Calu3 (cell line): ENCODE measurements at regions not wholly inside any gene's neighbourhood (a gene's known extent, or its start where the extent isn't known, plus 50 kb on each side); places are given as distances from the start of the nearest gene placed in this dataset.

ENCODE experiments used
- BruUV-seq: library from RNA; stranded (reverse); fragments of 400-500 nt; replicated peaks from 2 replicates; lab custom pipeline; 2021; lab: Mats Ljungman, UMichigan
- CTCF ChIA-PET: fragments of 300-600 bp; sonication (Branson Sonifier 250); formaldehyde crosslinking; loops from one replicate; lab custom pipeline; 2022; ENCODE audit warnings: antibody characterized with exemption; lab: Charles Lee
- DNase-seq: peaks from one replicate; pipeline ENCODE4 v3.0.0; 2022
- H3K27ac Mint-ChIP-seq: one replicate; pipeline ENCODE4 v1.8.0; 2022; ENCODE audit warnings: mixed read lengths; ENCODE audit not compliant: unreplicated experiment
- H3K27me3 Mint-ChIP-seq: one replicate; pipeline ENCODE4 v1.8.0; 2022; ENCODE audit warnings: mixed read lengths; ENCODE audit not compliant: unreplicated experiment
- H3K36me3 Mint-ChIP-seq: one replicate; pipeline ENCODE4 v1.8.0; 2022; ENCODE audit warnings: mild to moderate bottlenecking, moderate library complexity, mixed read lengths; ENCODE audit not compliant: insufficient read depth, unreplicated experiment
- H3K4me1 Mint-ChIP-seq: one replicate; pipeline ENCODE4 v1.8.0; 2022; ENCODE audit warnings: mild to moderate bottlenecking, low read depth, mixed read lengths; ENCODE audit not compliant: unreplicated experiment
- H3K4me3 Mint-ChIP-seq: one replicate; pipeline ENCODE4 v1.8.0; 2022; ENCODE audit warnings: mild to moderate bottlenecking, low read depth, moderate library complexity, mixed read lengths; ENCODE audit not compliant: unreplicated experiment
- H3K9me3 Mint-ChIP-seq: one replicate; pipeline ENCODE4 v1.8.0; 2022; ENCODE audit warnings: low read depth, mixed read lengths; ENCODE audit not compliant: unreplicated experiment
- intact Hi-C: fragments of 100-400 bp; cut with micrococcal nuclease; formaldehyde crosslinking; loops from one replicate; pipeline ENCODE4 v1.10.0; 2022; ENCODE audit not compliant: unreplicated experiment
- TF ChIP-seq, protein P1 (sequence below): fragments of 200-600 bp; IDR thresholded peaks from one replicate; pipeline ENCODE4 v1.8.0; 2022; ENCODE audit warnings: antibody characterized with exemption; ENCODE audit not compliant: unreplicated experiment

DNA sequence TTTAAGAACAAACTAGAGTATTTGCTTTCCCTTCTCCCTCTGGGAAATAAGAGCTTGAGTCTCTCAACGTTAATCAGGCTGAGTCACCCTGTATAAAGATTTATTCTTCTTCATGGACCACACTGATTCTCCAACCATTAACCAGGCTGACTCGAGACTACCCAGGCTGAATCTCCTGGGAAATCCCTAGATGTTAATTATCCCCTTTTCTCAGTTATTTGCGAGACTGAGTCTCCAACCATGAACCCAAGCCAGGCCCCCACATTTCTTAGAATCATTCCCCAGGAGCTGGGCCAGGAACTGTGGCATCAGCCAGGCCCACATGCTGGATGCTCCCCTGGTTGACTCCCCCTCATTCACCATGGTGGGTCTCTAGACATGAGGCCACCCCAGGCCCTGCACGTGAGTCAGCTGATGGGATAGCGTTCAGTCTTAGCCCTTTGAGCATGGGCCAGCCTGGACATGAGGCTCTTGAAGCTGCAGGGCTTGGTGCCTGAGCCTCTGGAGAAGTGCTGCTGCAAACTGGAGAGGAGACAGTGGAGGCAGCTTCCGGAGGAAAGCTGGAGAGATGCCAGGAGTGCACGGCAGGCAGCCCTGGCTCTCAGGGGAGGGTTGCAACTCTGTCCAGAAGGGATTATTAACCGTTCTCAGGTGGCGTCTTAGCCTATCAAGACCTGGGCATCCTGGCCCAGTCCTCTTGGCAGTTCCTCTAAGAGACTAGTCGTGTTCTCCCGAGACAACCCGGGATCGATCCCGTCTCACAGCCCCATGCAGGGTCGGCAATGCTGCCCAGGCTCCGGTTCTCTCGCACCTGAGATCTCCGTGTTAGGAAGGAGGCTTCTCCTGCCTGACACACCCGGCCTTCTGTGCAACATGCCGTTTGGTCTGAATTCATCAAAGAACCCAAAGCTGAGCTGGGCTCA, 296.6 kb downstream of the ADGRD1 start:
- Mint-ChIP-seq H3K4me1 (no peaks in the 10 kb centered on the region), H3K4me3 (no peak overlapping the region), H3K27ac (no peak overlapping the region), H3K36me3 (no peaks in the 10 kb centered on the region), H3K9me3 (no peaks in the 10 kb centered on the region), H3K27me3 (peaks cover 41% of the 10 kb centered on the region)
- intact Hi-C loops, result no loop called here
- no TSS peak for BruUV-seq
- DNase-seq, result no peak
- CTCF ChIA-PET, result interaction anchor here (1.0 kb wide), 1 partner anchor 11 kb away, joined by 3 read pairs; no protein-coding TSS in a partner anchor
- TF ChIP-seq, protein P1, sequence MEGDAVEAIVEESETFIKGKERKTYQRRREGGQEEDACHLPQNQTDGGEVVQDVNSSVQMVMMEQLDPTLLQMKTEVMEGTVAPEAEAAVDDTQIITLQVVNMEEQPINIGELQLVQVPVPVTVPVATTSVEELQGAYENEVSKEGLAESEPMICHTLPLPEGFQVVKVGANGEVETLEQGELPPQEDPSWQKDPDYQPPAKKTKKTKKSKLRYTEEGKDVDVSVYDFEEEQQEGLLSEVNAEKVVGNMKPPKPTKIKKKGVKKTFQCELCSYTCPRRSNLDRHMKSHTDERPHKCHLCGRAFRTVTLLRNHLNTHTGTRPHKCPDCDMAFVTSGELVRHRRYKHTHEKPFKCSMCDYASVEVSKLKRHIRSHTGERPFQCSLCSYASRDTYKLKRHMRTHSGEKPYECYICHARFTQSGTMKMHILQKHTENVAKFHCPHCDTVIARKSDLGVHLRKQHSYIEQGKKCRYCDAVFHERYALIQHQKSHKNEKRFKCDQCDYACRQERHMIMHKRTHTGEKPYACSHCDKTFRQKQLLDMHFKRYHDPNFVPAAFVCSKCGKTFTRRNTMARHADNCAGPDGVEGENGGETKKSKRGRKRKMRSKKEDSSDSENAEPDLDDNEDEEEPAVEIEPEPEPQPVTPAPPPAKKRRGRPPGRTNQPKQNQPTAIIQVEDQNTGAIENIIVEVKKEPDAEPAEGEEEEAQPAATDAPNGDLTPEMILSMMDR, result no peak

DNA sequence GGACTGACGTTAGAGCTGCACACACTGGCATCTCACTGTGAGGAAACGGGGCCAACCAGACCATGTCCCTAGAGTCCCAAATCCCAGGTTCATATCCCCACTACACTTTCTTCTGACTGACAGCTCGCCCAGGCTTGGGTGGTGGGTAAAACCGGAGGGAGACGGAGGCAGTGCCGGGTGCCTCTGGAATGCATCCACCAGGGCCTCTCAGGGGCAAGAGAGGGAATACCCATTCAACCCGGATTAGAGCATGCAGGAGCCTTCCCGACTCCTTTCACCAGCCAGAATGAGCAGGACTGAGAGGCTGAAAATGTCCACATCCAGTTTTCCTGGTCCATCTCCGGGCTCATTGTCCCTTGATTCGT, 297.2 kb downstream of the ADGRD1 start:
- TF ChIP-seq, protein P1, result no peak
- Mint-ChIP-seq H3K9me3 (no peaks in the 10 kb centered on the region), H3K4me3 (no peak overlapping the region), H3K27me3 (peaks cover 39% of the 10 kb centered on the region), H3K36me3 (no peaks in the 10 kb centered on the region), H3K27ac (no peak overlapping the region), H3K4me1 (no peaks in the 10 kb centered on the region)
- intact Hi-C loops, result no loop called here
- CTCF ChIA-PET, result interaction anchor here (1.0 kb wide), 1 partner anchor 10 kb away, joined by 3 read pairs; no protein-coding TSS in a partner anchor
- no peak for DNase-seq
- BruUV-seq, result no TSS peak

DNA sequence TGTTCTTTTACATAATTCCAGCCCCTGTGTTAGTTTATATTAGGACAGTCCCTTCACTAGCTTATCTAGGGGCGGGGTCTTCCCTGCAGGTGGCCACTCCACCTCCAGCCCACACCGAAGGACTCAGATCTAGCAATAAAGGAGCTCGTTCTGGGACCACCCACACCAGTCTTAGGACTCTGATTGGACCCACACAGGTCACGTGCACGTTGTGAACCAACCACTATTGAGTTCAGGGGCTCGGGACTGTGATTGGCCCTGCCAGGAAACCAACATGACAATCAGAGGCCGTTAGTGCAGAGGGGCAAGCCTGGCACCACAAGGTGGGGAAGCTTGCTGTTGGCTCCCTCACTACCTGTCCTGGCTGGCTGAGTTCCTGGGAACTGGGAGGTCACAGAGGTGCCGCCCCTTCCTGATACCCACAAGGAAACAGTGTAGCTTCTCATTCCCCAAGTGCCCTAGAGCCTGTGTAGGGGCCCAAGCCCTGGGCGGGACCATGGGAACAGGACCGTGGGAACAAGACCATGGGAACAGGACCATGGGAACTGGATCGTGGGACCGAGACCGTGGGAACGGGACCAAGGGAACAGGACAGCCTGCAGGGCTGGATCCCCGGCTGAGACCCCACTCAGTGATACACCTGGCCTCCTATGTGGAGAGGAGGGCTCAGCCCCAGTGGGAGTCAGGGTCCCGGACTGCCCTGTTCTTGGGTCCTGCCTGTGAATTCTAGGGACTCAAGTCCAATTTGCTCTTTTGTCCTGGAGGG, 297.8 kb downstream of the ADGRD1 start:
- no peaks in the 10 kb centered on the region for H3K9me3 Mint-ChIP-seq
- no peaks in the 10 kb centered on the region for H3K4me1 Mint-ChIP-seq
- H3K27ac Mint-ChIP-seq, result no peak overlapping the region
- CTCF ChIA-PET, result interaction anchor here (0.6 to 1.0 kb wide), 2 partner anchors 10 to 23 kb away, joined by 3 to 8 read pairs; no protein-coding TSS in a partner anchor
- no TSS peak for BruUV-seq
- no peak for DNase-seq
- H3K4me3 Mint-ChIP-seq, result no peak overlapping the region
- H3K36me3 Mint-ChIP-seq, result no peaks in the 10 kb centered on the region
- H3K27me3 Mint-ChIP-seq, result peaks cover 33% of the 10 kb centered on the region
- TF ChIP-seq, protein P1, result no peak
- intact Hi-C loops, result no loop called here

DNA sequence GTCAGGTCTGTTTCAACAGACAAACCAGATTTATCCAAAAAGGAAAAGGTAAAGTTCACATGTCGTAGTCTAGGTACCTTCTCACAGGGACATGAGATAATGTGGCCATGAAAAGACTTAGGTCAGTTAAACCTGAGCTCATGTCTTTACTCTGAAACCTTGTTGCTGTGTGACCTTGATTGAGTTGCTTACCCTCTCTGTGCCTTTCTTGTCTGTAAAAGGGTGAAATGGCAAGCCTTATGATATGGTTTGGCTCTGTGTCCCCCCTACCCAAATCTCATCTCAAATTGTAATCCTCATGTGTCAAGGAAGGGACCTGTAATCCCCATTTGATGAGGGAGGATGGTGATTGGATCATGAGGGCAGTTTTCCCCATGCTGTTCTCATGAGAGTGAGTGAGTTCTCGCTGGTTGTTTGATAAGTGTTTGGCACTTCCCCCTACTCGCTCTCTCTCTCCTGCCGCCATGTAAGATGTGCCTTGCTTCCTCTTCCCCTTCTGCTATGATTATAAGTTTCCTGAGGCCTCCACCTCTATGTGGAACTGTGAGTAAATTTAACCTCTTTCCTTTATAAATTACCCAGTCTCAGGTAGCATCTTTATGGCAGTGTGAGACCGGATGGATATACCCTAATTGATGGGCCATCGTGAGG, 299.8 kb downstream of the ADGRD1 start:
- Mint-ChIP-seq H3K4me1 (no peaks in the 10 kb centered on the region), H3K36me3 (no peaks in the 10 kb centered on the region), H3K27ac (no peak overlapping the region), H3K4me3 (no peak overlapping the region), H3K27me3 (peaks cover 21% of the 10 kb centered on the region), H3K9me3 (peaks cover 2% of the 10 kb centered on the region)
- intact Hi-C loops, result no loop called here
- TF ChIP-seq, protein P1, result no peak
- no TSS peak for BruUV-seq
- CTCF ChIA-PET, result no interaction called here
- DNase-seq, result no peak
